GM12878 (cell line): ENCODE measurements at regions not wholly inside any gene's neighbourhood (a gene's known extent, or its start where the extent isn't known, plus 50 kb on each side); places are given as distances from the start of the nearest gene placed in this dataset.

Experiments
- ATAC-seq: fragments of 200-7000 bp; cut with Tn5 transposase; 3 replicates; pipeline ENCODE4 v1.9.1; 2020; ENCODE audit warnings: mild to moderate bottlenecking, moderate library complexity
- BruUV-seq: library from RNA; stranded (reverse); fragments of 400-500 nt; replicated peaks from 2 replicates; lab custom pipeline; 2021; lab: Mats Ljungman, UMichigan
- CTCF ChIA-PET: fragments of 300-600 bp; sonication (Branson Sonifier 250); formaldehyde crosslinking; extraction: SDS; loops from one replicate; lab custom pipeline; 2021; ENCODE audit warnings: inconsistent platforms; lab: Yijun Ruan, JAX
- POLR2A ChIA-PET: fragments of 350-600 bp; formaldehyde crosslinking; extraction: SDS; loops from one replicate; lab custom pipeline; 2021; ENCODE audit warnings: inconsistent platforms; lab: Charles Lee
- RAD21 ChIA-PET: fragments of 300-600 bp; sonication (Branson Sonifier 250); formaldehyde crosslinking; loops from one replicate; lab custom pipeline; 2023; ENCODE audit warnings: antibody characterized with exemption; ENCODE audit not compliant: unreplicated experiment; lab: Charles Lee
- SMC1A ChIA-PET: fragments of 300-600 bp; sonication (Branson Sonifier 250); formaldehyde crosslinking; loops from one replicate; lab custom pipeline; 2023; ENCODE audit not compliant: unreplicated experiment, uncharacterized antibody; lab: Charles Lee
- DNase-seq: peaks from one replicate; pipeline ENCODE4 v3.0.0-alpha.2; 2011; ENCODE audit warnings: low read depth, low spot score
- FAIRE-seq: peaks from 3 replicates; lab custom pipeline; 2011; peaks lifted over from hg19 to GRCh38; lab: Jason Lieb, UNC
- H2AFZ ChIP-seq: 2 replicates; pipeline ENCODE4 v1.6.0; 2011; ENCODE audit warnings: low read depth, low read length, control low read depth; ENCODE audit not compliant: control insufficient read depth
- H3K27ac ChIP-seq: 2 replicates; pipeline ENCODE4 v1.5.1; 2011; ENCODE audit warnings: control low read depth; ENCODE audit not compliant: control insufficient read depth, insufficient read depth
- H3K27me3 ChIP-seq, 2 experiments: replicated peaks in 1 of 2; 2 replicates each; pipeline versions ENCODE4 v1.6.0 to v1.6.1; 2011; ENCODE audit warnings: low read length in 1 of 2; ENCODE audit not compliant: control insufficient read depth in 2 of 2, insufficient read depth in 2 of 2
- H3K36me3 ChIP-seq, 2 experiments: 2 replicates each; pipeline ENCODE4 v1.5.1; 2011; ENCODE audit warnings: low read length in 1 of 2; ENCODE audit not compliant: control insufficient read depth in 2 of 2, insufficient read depth in 2 of 2
- H3K4me1 ChIP-seq: 2 replicates; pipeline ENCODE4 v1.6.1; 2011; ENCODE audit warnings: mild to moderate bottlenecking, low read length, moderate library complexity, mixed read lengths; ENCODE audit not compliant: control insufficient read depth, insufficient read depth
- H3K4me2 ChIP-seq: 2 replicates; pipeline ENCODE4 v1.6.0; 2011; ENCODE audit warnings: control low read depth; ENCODE audit not compliant: control insufficient read depth, insufficient read depth
- H3K4me3 ChIP-seq: fragments of 200-600 bp; sonication (generic); 2 replicates; pipeline ENCODE4 v1.5.1; 2016
- H3K79me2 ChIP-seq: 2 replicates; pipeline ENCODE4 v1.6.0; 2011; ENCODE audit warnings: low read length; ENCODE audit not compliant: control insufficient read depth, insufficient read depth
- H3K9ac ChIP-seq: 2 replicates; pipeline ENCODE4 v1.8.0; 2011; ENCODE audit warnings: low read length, control low read depth, mixed read lengths; ENCODE audit not compliant: control insufficient read depth, insufficient read depth
- H3K9me3 ChIP-seq: replicated peaks from 3 replicates; pipeline ENCODE4 v1.5.1; 2011; ENCODE audit warnings: mild to moderate bottlenecking, low read length; ENCODE audit not compliant: control insufficient read depth, insufficient read depth
- H4K20me1 ChIP-seq: 2 replicates; pipeline ENCODE4 v1.6.0; 2011; ENCODE audit not compliant: control insufficient read depth, insufficient read depth
- EGR1 ChIP-seq, 2 experiments: IDR thresholded peaks; 1 replicate in 1 of 2; 2 replicates in 1 of 2; pipeline ENCODE4 v1.6.1; 2011 to 2012; ENCODE audit warnings: low read depth in 2 of 2, low read length in 2 of 2, borderline replicate concordance in 1 of 2, mild to moderate bottlenecking in 1 of 2, moderate library complexity in 1 of 2
- GABPA ChIP-seq: IDR thresholded peaks from 2 replicates; pipeline ENCODE4 v1.6.1; 2014; ENCODE audit warnings: antibody characterized with exemption, low read depth, mild to moderate bottlenecking, inconsistent platforms
- HSF1 ChIP-seq: fragments of 150-350 bp; IDR thresholded peaks from 2 replicates; pipeline ENCODE4 v1.6.1; 2014; ENCODE audit warnings: mild to moderate bottlenecking, low read depth, low read length
- IRF5 ChIP-seq: fragments of 450-650 bp; IDR thresholded peaks from 2 replicates; pipeline ENCODE4 v1.6.1; 2017; ENCODE audit warnings: borderline replicate concordance
- KAT2A ChIP-seq: conservative IDR thresholded peaks from 2 replicates; pipeline ENCODE4 v1.6.1; 2011; ENCODE audit warnings: low read depth, low read length; ENCODE audit not compliant: control insufficient read depth
- MAX ChIP-seq: IDR thresholded peaks from 2 replicates; pipeline ENCODE4 v1.6.1; 2012; ENCODE audit warnings: low read depth, low read length, improper control_type of control experiment
- MEF2B ChIP-seq: fragments of 450-650 bp; IDR thresholded peaks from 2 replicates; pipeline ENCODE4 v1.6.1; 2018; ENCODE audit warnings: mild to moderate bottlenecking, moderate library complexity; ENCODE audit not compliant: partially characterized antibody, poor library complexity, severe bottlenecking
- PRDM15 ChIP-seq: fragments of 450-650 bp; formaldehyde crosslinking; IDR thresholded peaks from 2 replicates; pipeline ENCODE4 v1.4.0; 2020; ENCODE audit warnings: mild to moderate bottlenecking, moderate library complexity
- SMARCA5 ChIP-seq: fragments of 450-650 bp; IDR thresholded peaks from 2 replicates; pipeline ENCODE4 v1.6.1; 2017; ENCODE audit warnings: mild to moderate bottlenecking
- TCF7 ChIP-seq: IDR thresholded peaks from 2 replicates; pipeline ENCODE4 v1.6.1; 2014; ENCODE audit warnings: antibody characterized with exemption, borderline replicate concordance
- ZNF592 ChIP-seq: fragments of 450-650 bp; IDR thresholded peaks from 2 replicates; pipeline ENCODE4 v1.6.1; 2017; ENCODE audit warnings: mild to moderate bottlenecking, moderate library complexity
- ZSCAN29 ChIP-seq: fragments of 450-650 bp; IDR thresholded peaks from 2 replicates; pipeline ENCODE4 v1.6.1; 2017; ENCODE audit warnings: mild to moderate bottlenecking, moderate library complexity
- WGBS: methylation state at CpG from one replicate; pipeline ENCODE4 v1.1.6; 2016; ENCODE audit warnings: low lambda C conversion rate; ENCODE audit not compliant: insufficient replicate concordance, insufficient coverage; ENCODE audit errors: missing lambda C conversion rate; 5-methylcytosine and 5-hydroxymethylcytosine counted together
- in situ Hi-C: fragments of 300-500 bp; cut with MboI; formaldehyde crosslinking; loops from 9 replicates; pipeline ENCODE4 v1.14.3; 2018; ENCODE audit warnings: mixed read lengths
- intact Hi-C: fragments of 100-400 bp; cut with micrococcal nuclease; formaldehyde crosslinking; loops from one replicate; pipeline ENCODE4 v1.14.2; 2022; ENCODE audit not compliant: unreplicated experiment

- TF ChIP-seq PRDM15 (CRISPR knock-in tag): no peak
- no peak for TF ChIP-seq MAX
- TF ChIP-seq GABPA: no peak
- TF ChIP-seq MEF2B: no peak
These were observed 308.5 kb upstream of the AADAT start (continued) for GRCh38 chr4:170398218-170398617.

GRCh38 chr4:170395773-170396172 lies 306.0 kb upstream of the AADAT start:
- POLR2A ChIA-PET: no interaction called here
- in situ Hi-C loops: no loop called here
- no peak for ATAC-seq
- no peaks in the 10 kb centered on the region for H3K36me3 ChIP-seq
- H3K27me3 ChIP-seq: no peaks in the 10 kb centered on the region
- 25% methylated on average over 2 of the region's 2 CpGs for WGBS
- BruUV-seq: no TSS peak
- no peak for FAIRE-seq
- H3K9me3 ChIP-seq: no peaks in the 10 kb centered on the region
- no peak overlapping the region for H3K4me2 ChIP-seq
- no peaks in the 10 kb centered on the region for H3K79me2 ChIP-seq
- no peak overlapping the region for H3K4me3 ChIP-seq
- no peak overlapping the region for H3K27ac ChIP-seq
- H3K4me1 ChIP-seq: no peaks in the 10 kb centered on the region
- DNase-seq: no peak
- H3K9ac ChIP-seq: no peak overlapping the region
- H2AFZ ChIP-seq: no peak overlapping the region
- SMC1A ChIA-PET: no interaction called here
- RAD21 ChIA-PET: no interaction called here
- intact Hi-C loops: loop anchor here (10.0 kb wide), 1 partner anchor 459 kb away; no protein-coding TSS in a partner anchor
- CTCF ChIA-PET: no interaction called here
- no peaks in the 10 kb centered on the region for H4K20me1 ChIP-seq
- TF ChIP-seq KAT2A (no peak), HSF1 (no peak), ZSCAN29 (no peak), IRF5 (no peak), ZNF592 (no peak), EGR1 (IDR thresholded peaks at IDR 0.05; ENCODE audit: borderline replicate concordance in 1 of 2, low read depth in 2 of 2, low read length in 2 of 2) (no peak), TCF7 (no peak), SMARCA5 (no peak)
